H1 (cell line): ENCODE measurements at regions not wholly inside any gene's neighbourhood (a gene's known extent, or its start where the extent isn't known, plus 50 kb on each side); places are given as distances from the start of the nearest gene placed in this dataset.

Source experiments
- CTCF ChIA-PET: fragments of 300-600 bp; sonication (Branson Sonifier 250); formaldehyde crosslinking; loops from one replicate; lab custom pipeline; 2021; ENCODE audit not compliant: partially characterized antibody; lab: Charles Lee
- POLR2A ChIA-PET: fragments of 300-600 bp; sonication (Branson Sonifier 250); formaldehyde crosslinking; loops from one replicate; lab custom pipeline; 2021; ENCODE audit warnings: inconsistent platforms; ENCODE audit not compliant: partially characterized antibody; lab: Charles Lee
- DNase-seq, 2 experiments: peaks; one replicate each; pipeline versions ENCODE4 v3.0.0 to v3.0.0-alpha.2; 2010 to 2022; ENCODE audit warnings: low spot score in 2 of 2, low read depth in 1 of 2, mixed read lengths in 1 of 2
- FAIRE-seq: peaks from 2 replicates; lab custom pipeline; 2011; peaks lifted over from hg19 to GRCh38; lab: Jason Lieb, UNC
- H2AFZ ChIP-seq: 2 replicates; pipeline ENCODE4 v1.8.1; 2012; ENCODE audit warnings: low read length, inconsistent platforms
- H2AK5ac ChIP-seq: 2 replicates; pipeline ENCODE4 v1.6.1; 2013; ENCODE audit warnings: low read depth, low read length
- H2BK120ac ChIP-seq: replicated peaks from 2 replicates; pipeline ENCODE3; 2013; ENCODE audit warnings: low read depth, low read length, inconsistent platforms
- H2BK12ac ChIP-seq: 2 replicates; pipeline ENCODE4 v1.6.1; 2013; ENCODE audit warnings: low read depth, low read length
- H2BK15ac ChIP-seq: 2 replicates; pipeline ENCODE4 v1.6.1; 2013; ENCODE audit warnings: low read length
- H2BK20ac ChIP-seq: 2 replicates; pipeline ENCODE4 v1.6.1; 2013; ENCODE audit warnings: low read length
- H2BK5ac ChIP-seq: 2 replicates; pipeline ENCODE4 v1.6.1; 2013; ENCODE audit warnings: low read depth, low read length
- H3K14ac ChIP-seq: 2 replicates; pipeline ENCODE4 v1.6.1; 2013; ENCODE audit warnings: inconsistent platforms; ENCODE audit not compliant: insufficient read length
- H3K18ac ChIP-seq: 2 replicates; pipeline ENCODE4 v1.6.1; 2013; ENCODE audit warnings: low read length; ENCODE audit errors: extremely low read depth
- H3K23ac ChIP-seq: 2 replicates; pipeline ENCODE4 v1.6.1; 2013; ENCODE audit warnings: inconsistent platforms; ENCODE audit not compliant: insufficient read length
- H3K23me2 ChIP-seq: 2 replicates; pipeline ENCODE4 v1.6.1; 2013; ENCODE audit warnings: low read depth, low read length
- H3K27ac ChIP-seq: 2 replicates; pipeline ENCODE4 v1.6.1; 2011; ENCODE audit warnings: low read depth, low read length, inconsistent platforms
- H3K27me3 ChIP-seq, 4 experiments: replicated peaks in 1 of 4; 1 replicate in 1 of 4; 2 replicates in 3 of 4; pipeline versions ENCODE4 v1.6.1 to v1.8.1; 2011 to 2013; ENCODE audit warnings: low read length in 3 of 4, mild to moderate bottlenecking in 3 of 4, inconsistent platforms in 2 of 4, mixed read lengths in 2 of 4, moderate library complexity in 1 of 4; ENCODE audit not compliant: control insufficient read depth in 3 of 4, insufficient read depth in 3 of 4; ENCODE audit errors: extremely low read depth in 1 of 4
- H3K36me3 ChIP-seq, 4 experiments: 2 replicates each; pipeline versions ENCODE4 v1.6.1 to v1.8.1; 2011 to 2013; ENCODE audit warnings: mild to moderate bottlenecking in 4 of 4, low read length in 3 of 4, moderate library complexity in 2 of 4, control low read depth in 1 of 4, inconsistent platforms in 1 of 4; ENCODE audit not compliant: insufficient read depth in 4 of 4, control insufficient read depth in 2 of 4
- H3K4ac ChIP-seq: replicated peaks from 2 replicates; pipeline ENCODE3; 2013; ENCODE audit warnings: low read length, low read depth, mixed read lengths, inconsistent platforms; ENCODE audit not compliant: insufficient read length
- H3K4me1 ChIP-seq, 4 experiments: replicated peaks in 1 of 4; 1 replicate in 1 of 4; 2 replicates in 3 of 4; pipeline versions ENCODE4 v1.6.1 to v1.8.1; 2011 to 2013; ENCODE audit warnings: low read length in 3 of 4, inconsistent platforms in 2 of 4, mixed read lengths in 1 of 4; ENCODE audit not compliant: insufficient read depth in 4 of 4, control insufficient read depth in 3 of 4
- H3K4me2 ChIP-seq, 2 experiments: 2 replicates each; pipeline versions ENCODE4 v1.6.1 to v1.8.1; 2011 to 2013; ENCODE audit warnings: low read depth in 2 of 2, low read length in 2 of 2, control low read depth in 1 of 2, inconsistent platforms in 1 of 2, mild to moderate bottlenecking in 1 of 2; ENCODE audit not compliant: insufficient read depth in 1 of 2
- H3K4me3 ChIP-seq, 4 experiments: fragments of 200-600, 300-600 bp in 1 of 4; sonication (generic), shearing (Covaris generic), sonication (Bioruptor Twin) in 1 of 4; 2 replicates each; pipeline versions ENCODE4 v1.5.1 to v1.8.1; 2011 to 2016; ENCODE audit warnings: low read length in 4 of 4, low read depth in 3 of 4, control low read depth in 2 of 4, inconsistent platforms in 2 of 4, mild to moderate bottlenecking in 2 of 4, mixed read lengths in 1 of 4, moderate library complexity in 1 of 4; ENCODE audit not compliant: insufficient read depth in 2 of 4; ENCODE audit errors: extremely low read depth in 1 of 4
- H3K56ac ChIP-seq: replicated peaks from 2 replicates; pipeline ENCODE3; 2013; ENCODE audit warnings: low read depth, mild to moderate bottlenecking, mixed read lengths, low read length, inconsistent platforms; ENCODE audit not compliant: insufficient read length
- H3K79me1 ChIP-seq: 2 replicates; pipeline ENCODE4 v1.6.1; 2013; ENCODE audit warnings: low read depth, low read length, control low read depth
- H3K79me2 ChIP-seq, 2 experiments: 2 replicates each; pipeline versions ENCODE4 v1.6.1 to v1.8.1; 2012 to 2013; ENCODE audit warnings: low read length in 2 of 2, mild to moderate bottlenecking in 2 of 2, inconsistent platforms in 1 of 2; ENCODE audit not compliant: insufficient read depth in 2 of 2, control insufficient read depth in 1 of 2
- H3K9ac ChIP-seq, 4 experiments: replicated peaks in 1 of 4; 1 replicate in 1 of 4; 2 replicates in 3 of 4; pipeline versions ENCODE4 v1.6.1 to v1.8.1; 2011 to 2013; ENCODE audit warnings: low read depth in 3 of 4, low read length in 3 of 4, control low read depth in 2 of 4, mild to moderate bottlenecking in 2 of 4, moderate library complexity in 2 of 4, inconsistent platforms in 1 of 4; ENCODE audit errors: extremely low read depth in 1 of 4
- H3K9me3 ChIP-seq, 2 experiments: 2 replicates each; pipeline versions ENCODE4 v1.6.1 to v1.8.1; 2012 to 2013; ENCODE audit warnings: mild to moderate bottlenecking in 2 of 2, moderate library complexity in 2 of 2, control low read depth in 1 of 2, inconsistent platforms in 1 of 2, low read depth in 1 of 2, low read length in 1 of 2, mixed read lengths in 1 of 2; ENCODE audit not compliant: insufficient read depth in 2 of 2
- H4K20me1 ChIP-seq, 2 experiments: replicated peaks in 1 of 2; 2 replicates each; pipeline versions ENCODE3 to v1.8.1; 2011 to 2013; ENCODE audit warnings: inconsistent platforms in 2 of 2, low read length in 2 of 2, mild to moderate bottlenecking in 1 of 2; ENCODE audit not compliant: insufficient read depth in 2 of 2, control insufficient read depth in 1 of 2
- H4K5ac ChIP-seq: 2 replicates; pipeline ENCODE4 v1.6.1; 2013; ENCODE audit warnings: low read length, low read depth, mixed read lengths, inconsistent platforms; ENCODE audit not compliant: insufficient read length
- H4K8ac ChIP-seq: 2 replicates; pipeline ENCODE4 v1.8.0; 2013; ENCODE audit warnings: mild to moderate bottlenecking, moderate library complexity, low read length, inconsistent platforms; ENCODE audit not compliant: insufficient read depth; ENCODE audit errors: extremely low read depth
- H4K91ac ChIP-seq: replicated peaks from 2 replicates; pipeline ENCODE3; 2013; ENCODE audit warnings: low read length, mixed read lengths, inconsistent platforms; ENCODE audit not compliant: insufficient read length
- CREB1 ChIP-seq: IDR thresholded peaks from 2 replicates; pipeline ENCODE4 v1.6.1; 2012; ENCODE audit warnings: inconsistent platforms
- MAFK ChIP-seq: IDR thresholded peaks from 2 replicates; pipeline ENCODE4 v1.6.1; 2012; ENCODE audit warnings: low read depth, mild to moderate bottlenecking, improper control_type of control experiment, low read length
- POLR2A ChIP-seq, 2 experiments: IDR thresholded peaks; 1 replicate in 1 of 2; 2 replicates in 1 of 2; pipeline ENCODE4 v1.6.1; 2011; ENCODE audit warnings: low read depth in 2 of 2, low read length in 2 of 2, mild to moderate bottlenecking in 2 of 2; ENCODE audit errors: control extremely low read depth in 1 of 2
- TEAD4 ChIP-seq: IDR thresholded peaks from 2 replicates; pipeline ENCODE4 v1.6.1; 2012; ENCODE audit warnings: low read depth, low read length, inconsistent platforms, mixed read lengths
- WGBS, 2 experiments: shearing (Covaris generic) in 1 of 2; methylation state at CpG; one replicate each; pipeline versions ENCODE4 v1.1.6 to v1.1.7; 2013 to 2015; ENCODE audit warnings: low lambda C conversion rate in 2 of 2, mixed read lengths in 2 of 2, inconsistent platforms in 1 of 2, low coverage in 1 of 2, missing lambda C conversion rate in 1 of 2; ENCODE audit not compliant: insufficient replicate concordance in 2 of 2, insufficient coverage in 1 of 2, insufficient read length in 1 of 2; ENCODE audit errors: extremely low coverage in 1 of 2, missing lambda C conversion rate in 1 of 2; 5-methylcytosine and 5-hydroxymethylcytosine counted together

DNA sequence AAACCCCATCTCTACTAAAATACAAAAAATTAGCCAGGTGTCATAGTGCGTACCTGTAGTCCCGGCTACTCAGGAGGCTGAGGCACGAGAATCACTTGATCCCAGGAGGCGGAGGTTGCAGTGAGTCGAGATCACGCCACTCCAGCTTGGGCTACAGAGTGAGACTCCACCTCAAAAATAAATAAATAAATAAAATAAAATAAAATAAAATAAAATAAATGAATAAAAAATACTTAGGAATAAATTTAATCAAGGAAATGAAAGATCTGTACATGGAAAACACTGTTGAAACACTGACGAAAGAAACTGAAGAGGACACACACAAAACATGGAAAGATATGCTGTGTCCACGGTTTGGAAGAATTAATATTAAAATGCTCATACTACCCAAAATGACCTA is 56.5 kb upstream of the ASPRV1 start:
- no peak overlapping the region for H2BK20ac ChIP-seq
- H3K9ac ChIP-seq: no peak overlapping the region
- no peak overlapping the region for H3K4me3 ChIP-seq
- H4K91ac ChIP-seq: no peak overlapping the region
- H3K36me3 ChIP-seq: no peaks in the 10 kb centered on the region
- no peak for TF ChIP-seq CREB1
- TF ChIP-seq MAFK: no peak
- TF ChIP-seq POLR2A (IDR thresholded peaks at IDR 0.05; ENCODE audit: control extremely low read depth in 1 of 2, low read depth in 2 of 2, low read length in 2 of 2): no peak
- no peak for TF ChIP-seq TEAD4
- H4K20me1 ChIP-seq: no peaks in the 10 kb centered on the region
- no peak overlapping the region for H3K56ac ChIP-seq
- ChIA-PET CTCF (interaction anchor here (0.7 to 0.9 kb wide), 2 partner anchors 13 to 21 kb away, joined by 3 read pairs; no protein-coding TSS in a partner anchor), POLR2A (no interaction called here)
- WGBS, 2 experiments: 87% methylated on average over 8 of the region's 8 CpGs; no CpG with 5 or more reads in 1 of the 2 experiments
- no peak overlapping the region for H3K18ac ChIP-seq
- no peaks in the 10 kb centered on the region for H3K79me2 ChIP-seq
- FAIRE-seq (no peak), DNase-seq (no peak)
- no peak overlapping the region for H2BK15ac ChIP-seq
- H2AK5ac ChIP-seq: no peak overlapping the region
- H2AFZ ChIP-seq: no peak overlapping the region
- no peak overlapping the region for H2BK12ac ChIP-seq
- no peak overlapping the region for H3K4ac ChIP-seq
- no peaks in the 10 kb centered on the region for H3K27me3 ChIP-seq
- no peak overlapping the region for H2BK5ac ChIP-seq
- no peak overlapping the region for H3K23ac ChIP-seq
- H3K4me1 ChIP-seq: no peaks in the 10 kb centered on the region
- no peaks in the 10 kb centered on the region for H3K9me3 ChIP-seq
- H2BK120ac ChIP-seq: no peak overlapping the region
- H3K4me2 ChIP-seq: no peak overlapping the region
- H3K79me1 ChIP-seq: no peaks in the 10 kb centered on the region
- no peaks in the 10 kb centered on the region for H3K23me2 ChIP-seq
- no peak overlapping the region for H3K27ac ChIP-seq
- H4K5ac ChIP-seq: no peak overlapping the region
- no peak overlapping the region for H4K8ac ChIP-seq
- H3K14ac ChIP-seq: no peak overlapping the region
